Stimulated activated CD4-positive, alpha-beta T cell treated with anti-CD3 and anti-CD28 coated beads, TNF-alpha, amount 100 ng/mL, for 4 hours (primary cell): ENCODE measurements at regions not wholly inside any gene's neighbourhood (a gene's known extent, or its start where the extent isn't known, plus 50 kb on each side); places are given as distances from the start of the nearest gene placed in this dataset.

Source experiments
- DNase-seq, 3 experiments: peaks; one replicate each; pipeline ENCODE4 v3.0.0-alpha.2; 2020; ENCODE audit warnings: low read depth in 3 of 3

DNA sequence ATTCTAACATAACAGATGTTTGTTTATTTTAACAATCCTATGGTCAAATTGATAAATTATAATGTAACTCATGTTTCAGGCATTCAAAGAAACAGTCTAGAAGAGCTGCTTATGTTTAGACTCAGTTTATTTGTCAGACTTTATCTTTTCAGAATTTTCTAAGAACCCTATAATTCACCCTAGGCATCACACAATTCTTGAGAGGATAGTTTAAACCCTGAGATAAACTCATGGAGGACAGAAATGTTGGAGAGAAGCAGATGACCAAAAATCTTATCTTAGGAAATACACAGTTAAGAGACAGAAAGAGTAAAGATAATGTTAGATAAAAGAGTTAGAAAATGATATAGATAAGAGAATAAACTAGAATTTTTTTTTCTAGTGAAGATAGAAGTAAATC lies 1185.7 kb upstream of the SLC10A2 start:
- no peak for DNase-seq

DNA sequence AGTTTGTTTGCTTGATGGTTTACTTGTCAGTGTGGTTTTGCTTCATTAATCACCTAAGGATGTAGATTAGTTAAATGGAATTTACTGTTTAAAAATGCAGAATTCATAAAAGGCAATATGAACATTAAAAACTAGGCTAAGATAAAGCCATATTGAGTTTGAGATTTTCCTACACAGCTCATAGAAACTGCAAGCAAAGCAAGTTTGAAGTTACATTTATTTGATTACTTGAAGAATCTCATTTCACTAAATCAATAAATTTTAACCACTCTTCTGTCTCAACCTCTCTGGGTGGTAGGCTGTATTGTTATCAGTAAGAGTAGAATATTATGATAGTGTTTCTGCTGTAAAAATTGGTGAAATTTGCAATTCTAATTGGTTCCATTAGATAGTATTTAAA lies 1180.7 kb upstream of the SLC10A2 start:
- no peak for DNase-seq

DNA sequence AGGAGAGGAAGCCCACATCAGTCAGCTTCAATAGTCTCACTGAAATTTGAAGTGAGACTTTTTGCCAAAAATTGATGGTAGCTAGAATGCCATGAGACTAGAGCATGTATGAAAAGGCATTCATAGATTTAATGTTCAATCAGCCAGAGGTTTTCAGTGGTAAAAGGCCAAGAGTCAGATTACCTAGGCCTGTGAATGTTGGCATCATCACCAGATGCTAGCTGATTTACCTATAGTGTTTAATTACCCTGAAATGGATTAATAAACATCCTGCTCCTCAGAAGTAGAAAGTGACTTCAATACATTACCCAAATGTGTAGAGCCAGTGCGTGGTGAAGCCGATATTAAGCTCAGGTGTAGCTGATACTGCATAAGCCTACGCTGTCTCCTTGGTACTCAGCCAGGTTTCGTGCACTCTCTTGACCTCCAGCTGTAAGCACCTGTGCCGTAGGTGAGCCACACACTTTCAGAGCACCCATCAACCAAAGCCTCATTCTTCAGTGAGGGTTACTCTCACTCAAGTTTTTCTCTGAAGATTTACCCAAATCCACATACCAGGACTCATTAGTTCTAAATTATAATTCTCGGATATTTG lies 1140.3 kb upstream of the SLC10A2 start:
- no peak for DNase-seq

DNA sequence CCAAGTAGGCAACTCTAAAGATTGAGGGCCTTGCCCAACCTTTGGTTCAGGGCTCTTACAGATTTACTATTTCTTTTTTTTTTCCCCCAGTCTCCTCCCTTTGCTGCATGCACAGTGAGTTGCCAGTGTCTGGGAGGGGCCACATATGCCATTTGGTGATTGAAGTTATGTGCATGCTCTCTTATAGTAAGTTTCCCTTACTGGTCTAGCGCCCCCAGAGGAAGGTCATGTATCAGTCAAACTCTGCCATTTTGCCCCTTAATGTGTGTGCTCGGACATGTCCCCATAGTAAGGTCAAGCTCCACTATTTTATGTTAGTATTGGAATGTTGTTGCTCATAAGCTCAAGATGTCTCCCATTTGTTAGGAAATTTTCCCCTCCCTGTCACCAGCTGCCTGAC lies 1138.0 kb upstream of the SLC10A2 start:
- no peak for DNase-seq

DNA sequence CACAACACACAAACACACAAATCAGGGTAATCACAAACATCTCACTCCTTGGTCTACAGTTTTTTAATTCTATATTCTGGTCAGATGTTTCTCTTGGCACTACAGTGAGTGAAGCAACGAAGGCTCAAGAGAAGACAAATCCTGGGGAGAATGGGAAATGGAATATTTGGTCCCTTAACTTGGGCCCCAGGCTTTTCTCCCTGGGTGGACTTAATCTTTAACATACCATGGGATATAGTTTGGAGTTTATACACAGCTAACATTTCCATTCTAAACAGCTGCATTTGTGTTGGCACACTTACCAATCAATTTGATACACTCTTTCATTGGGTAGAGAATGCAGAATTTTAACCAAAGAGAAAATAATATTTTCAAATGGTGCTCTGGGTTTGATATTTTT lies 1132.6 kb upstream of the SLC10A2 start:
- DNase-seq: no peak

DNA sequence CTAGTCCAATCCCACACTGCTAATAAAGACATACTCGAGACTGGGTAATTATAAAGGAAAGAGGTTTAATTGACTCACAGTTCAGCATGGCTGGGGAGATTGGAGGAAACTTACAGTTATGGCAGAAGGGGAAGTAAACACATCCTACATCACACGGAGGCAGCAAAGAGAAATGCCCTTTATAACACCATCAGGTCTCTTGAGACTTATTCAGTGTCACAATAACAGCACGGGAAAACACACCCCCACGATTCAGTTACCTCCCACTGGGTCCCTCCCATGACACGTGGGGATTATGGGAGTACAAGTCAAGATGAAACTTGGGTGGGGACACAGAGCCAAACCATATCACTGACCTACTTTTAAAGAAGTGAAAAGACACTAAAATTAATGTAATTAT lies 1130.4 kb upstream of the SLC10A2 start:
- DNase-seq: no peak

DNA sequence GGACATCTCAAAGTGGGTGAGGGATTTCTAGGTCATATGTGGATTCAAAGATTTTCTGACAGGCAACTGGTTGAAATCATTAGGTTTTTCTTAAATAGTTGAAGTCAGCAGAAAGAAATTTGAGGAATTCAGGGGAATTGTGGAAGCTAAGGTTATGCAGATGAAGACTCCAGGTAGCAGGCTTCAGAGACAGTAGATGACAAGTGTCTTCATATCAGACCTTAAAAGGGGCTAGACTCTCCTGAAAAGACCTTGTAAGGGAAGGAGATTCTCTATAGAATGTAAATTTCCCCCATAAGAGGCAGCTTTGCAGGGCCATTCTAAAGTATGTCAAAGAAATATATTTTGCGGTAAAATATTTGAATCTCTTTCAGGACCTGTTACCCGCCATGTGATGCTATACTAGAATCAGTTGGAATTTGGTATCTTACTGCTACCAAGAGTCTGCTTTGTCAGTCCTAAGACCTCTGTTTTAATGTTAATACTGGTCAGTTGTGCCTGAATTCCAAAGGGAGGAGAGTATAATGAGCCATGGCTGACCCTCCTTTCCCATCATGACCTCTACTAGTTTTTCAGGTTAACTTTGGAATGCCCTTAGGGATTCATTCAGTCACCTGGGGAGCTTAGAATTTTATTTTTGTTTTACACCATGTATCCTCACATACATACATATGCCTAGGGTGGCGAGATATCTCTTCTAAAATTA lies 1115.5 kb upstream of the SLC10A2 start:
- no peak for DNase-seq

DNA sequence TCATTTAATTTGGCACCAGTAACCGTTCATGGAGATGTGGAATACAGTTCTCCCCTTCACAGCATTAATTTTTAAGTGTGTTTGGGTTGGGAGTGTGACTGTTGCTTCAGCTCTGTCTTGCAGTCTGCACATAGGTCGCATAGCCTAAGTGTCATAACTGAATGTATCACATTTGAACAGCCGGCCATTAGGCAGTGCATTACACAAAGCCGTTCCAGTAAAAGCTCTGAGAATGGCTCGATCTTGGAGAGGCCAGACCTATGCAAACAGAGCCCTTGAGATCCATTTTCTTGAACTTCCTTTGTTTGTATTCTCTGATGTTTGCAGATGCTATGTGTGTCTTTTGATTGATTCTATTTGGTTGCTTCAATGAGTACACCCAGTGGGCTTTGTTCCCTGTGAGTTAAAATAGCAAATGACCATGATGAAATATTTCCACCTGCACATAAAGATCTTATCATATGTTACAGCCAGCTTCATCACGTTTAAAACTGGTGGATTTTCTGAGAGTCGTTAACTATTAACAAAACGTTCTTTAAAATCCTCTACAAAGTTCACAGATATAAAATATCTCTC lies 1104.9 kb upstream of the SLC10A2 start:
- DNase-seq: no peak

DNA sequence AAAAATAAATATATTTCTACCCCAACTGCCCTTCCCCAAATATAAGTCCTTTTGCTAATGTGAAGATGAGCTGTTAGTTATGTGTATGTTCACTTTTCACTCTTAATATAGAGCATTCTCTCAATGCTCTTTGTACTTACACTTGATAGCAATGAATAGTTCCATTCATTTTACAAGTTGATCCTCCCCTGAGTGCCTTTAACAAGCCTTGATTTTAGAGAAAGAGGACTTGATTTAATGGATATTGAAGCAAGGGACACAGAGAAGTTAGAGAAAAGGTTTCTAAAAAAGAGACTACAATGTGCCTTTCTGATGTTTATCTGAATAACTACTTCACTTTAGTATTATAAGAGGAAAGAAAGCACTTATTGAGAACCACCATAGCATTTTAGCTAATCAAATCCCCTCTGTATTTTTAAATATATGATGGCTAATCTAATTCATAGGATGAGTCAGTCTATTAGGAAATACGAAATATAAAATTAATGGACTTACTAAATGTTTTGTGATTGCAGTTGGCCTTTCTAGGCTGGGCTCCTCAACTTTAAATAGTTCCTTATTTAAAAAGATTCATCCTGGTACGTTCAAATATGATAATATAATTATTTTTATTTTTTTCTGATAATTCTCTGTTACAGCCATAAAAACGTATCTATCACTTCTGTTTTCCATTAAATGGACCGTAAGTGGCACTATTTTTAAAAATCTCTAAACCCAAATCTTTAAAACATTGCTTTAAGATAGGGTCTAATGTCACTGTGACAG lies 1097.8 kb upstream of the SLC10A2 start:
- no peak for DNase-seq

DNA sequence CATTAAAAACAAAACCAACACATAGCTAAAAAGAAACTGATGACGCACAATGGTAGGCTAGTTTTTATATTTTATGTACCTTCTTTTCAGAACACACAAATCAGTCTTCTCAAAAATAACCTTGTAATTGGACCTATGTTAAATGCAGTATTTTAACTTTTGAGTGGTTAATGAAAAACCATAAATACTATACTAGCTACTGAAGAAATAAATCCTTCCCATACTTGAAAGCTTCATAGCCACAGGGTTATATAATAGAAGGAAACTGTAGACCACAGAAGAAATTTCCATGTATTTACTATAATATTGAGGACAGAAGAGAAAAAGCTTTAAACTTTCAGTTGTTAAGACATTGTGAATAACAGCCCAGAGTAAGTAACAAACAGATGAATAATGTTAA lies 1094.3 kb upstream of the SLC10A2 start:
- DNase-seq: no peak

DNA sequence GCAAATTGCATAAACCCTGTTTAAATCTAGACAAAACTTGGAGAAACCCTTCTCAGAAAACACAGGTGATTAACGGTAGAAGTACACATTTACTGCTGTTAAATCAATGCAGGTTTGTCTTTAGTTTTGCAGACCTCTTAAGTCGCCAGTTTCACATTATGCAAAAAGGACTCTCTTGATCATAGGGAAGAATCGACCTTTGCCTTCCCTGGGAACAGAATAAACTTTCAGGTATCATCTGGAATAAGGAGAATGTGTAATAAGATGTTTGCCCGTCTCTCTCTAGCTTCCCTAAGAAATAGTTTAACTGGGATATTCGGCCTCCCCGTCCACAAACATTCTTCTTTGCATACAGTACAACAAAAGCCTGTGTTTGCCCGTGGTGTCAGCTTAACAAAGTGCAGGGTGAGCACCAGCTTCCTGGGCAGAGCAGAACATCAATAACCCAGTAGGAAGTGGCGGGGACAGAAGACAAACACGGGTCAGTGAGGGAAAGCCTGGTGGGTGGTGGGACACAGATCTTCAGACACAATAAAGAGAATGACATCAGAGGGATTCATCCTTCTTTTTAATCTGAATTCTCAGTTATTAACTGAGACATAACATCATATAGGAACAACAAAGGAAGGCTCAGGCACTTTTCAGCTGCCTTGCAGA lies 1077.7 kb upstream of the SLC10A2 start:
- no peak for DNase-seq

DNA sequence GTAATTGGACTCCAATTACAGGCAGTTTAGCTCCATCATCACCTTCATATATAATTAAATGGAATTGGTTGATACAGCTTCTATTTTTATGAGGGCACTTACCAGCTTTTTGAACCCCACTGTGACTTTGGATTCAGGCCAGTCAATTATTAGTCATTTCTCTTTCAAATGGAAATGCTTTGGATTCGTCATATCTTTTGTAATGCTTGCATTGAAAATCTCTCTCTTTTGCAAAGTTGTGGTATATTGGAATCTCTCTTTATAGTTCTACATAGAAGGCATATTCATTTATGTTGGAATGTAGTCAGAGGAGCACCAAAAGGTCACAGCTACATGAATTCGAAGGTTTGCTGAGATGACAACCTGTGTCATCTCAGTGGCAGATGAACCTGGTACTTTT lies 1074.3 kb upstream of the SLC10A2 start:
- no peak for DNase-seq

DNA sequence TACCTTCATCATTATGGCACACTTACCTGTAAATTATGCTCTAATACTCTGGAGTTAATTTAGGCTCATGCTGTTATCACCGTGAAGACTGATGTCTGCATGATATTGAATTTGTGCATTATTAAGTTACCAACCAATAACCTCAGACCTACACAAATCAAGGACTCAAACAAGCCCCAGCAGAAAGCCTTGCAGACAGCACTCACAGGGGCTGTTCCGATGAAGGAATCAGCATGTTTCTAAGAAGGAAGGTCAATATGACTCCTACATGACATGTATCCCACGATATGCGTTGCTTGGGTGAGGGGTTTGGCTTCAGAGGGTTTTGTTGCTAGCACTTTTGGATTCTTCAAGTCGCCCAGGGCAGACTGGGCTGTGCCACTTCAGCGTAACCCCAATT lies 1071.2 kb upstream of the SLC10A2 start:
- no peak for DNase-seq

DNA sequence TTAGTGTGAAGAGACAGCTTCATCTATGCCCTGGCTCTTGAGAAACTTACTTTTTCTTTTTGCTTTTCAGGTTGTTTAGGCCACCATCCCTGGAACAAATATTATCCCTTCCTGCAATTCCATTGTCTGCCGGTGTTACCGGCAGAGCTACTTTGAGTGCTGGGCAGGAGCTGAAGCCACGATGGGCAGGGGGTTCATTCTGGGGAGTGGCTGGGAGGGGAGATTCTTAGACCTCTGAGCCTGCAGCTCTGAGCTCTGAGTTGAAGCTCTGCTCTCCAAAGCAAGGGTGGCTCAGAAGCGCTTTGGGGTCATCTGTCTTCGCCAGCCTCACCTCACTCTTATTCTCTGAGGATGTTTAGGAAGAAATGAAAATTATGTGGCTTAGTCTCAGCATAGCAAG lies 1066.6 kb upstream of the SLC10A2 start:
- no peak for DNase-seq

DNA sequence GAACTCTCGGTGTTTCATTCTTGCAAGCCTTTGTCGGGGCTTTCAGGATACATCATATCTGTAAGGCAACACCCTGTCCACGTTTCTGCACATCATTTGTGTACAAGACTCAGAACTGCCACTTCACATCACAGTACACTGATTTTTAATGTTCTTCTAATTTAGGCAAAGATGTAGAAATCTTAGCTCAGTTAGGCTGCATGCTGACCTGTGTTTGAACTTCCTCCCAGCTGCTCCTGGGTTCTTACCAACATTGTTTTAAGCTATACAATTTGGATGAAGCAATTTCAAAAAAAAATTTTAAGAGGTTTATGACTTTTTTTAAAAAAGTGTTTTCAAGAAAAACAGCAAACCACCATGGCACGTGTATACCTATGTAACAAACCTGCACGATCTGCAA lies 1047.9 kb upstream of the SLC10A2 start:
- DNase-seq: no peak

DNA sequence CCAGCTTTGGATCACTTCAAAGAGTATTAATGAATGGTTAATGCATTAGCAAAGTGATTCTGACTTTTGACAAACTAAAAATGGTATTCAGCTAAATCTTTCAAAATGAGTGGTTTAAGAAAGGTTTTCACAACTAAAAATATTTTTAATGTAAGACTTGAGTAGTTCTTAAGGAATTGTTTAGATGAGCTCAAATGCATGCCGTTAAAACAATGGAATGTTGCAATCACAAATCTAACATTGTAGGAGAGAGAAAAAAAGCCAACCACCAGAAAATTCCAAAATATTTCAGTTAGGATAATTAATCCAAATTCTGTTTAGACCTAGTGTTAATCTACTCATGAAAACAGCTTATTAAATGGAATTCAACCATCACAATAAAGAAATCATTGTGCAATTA lies 1044.8 kb upstream of the SLC10A2 start:
- DNase-seq: no peak

DNA sequence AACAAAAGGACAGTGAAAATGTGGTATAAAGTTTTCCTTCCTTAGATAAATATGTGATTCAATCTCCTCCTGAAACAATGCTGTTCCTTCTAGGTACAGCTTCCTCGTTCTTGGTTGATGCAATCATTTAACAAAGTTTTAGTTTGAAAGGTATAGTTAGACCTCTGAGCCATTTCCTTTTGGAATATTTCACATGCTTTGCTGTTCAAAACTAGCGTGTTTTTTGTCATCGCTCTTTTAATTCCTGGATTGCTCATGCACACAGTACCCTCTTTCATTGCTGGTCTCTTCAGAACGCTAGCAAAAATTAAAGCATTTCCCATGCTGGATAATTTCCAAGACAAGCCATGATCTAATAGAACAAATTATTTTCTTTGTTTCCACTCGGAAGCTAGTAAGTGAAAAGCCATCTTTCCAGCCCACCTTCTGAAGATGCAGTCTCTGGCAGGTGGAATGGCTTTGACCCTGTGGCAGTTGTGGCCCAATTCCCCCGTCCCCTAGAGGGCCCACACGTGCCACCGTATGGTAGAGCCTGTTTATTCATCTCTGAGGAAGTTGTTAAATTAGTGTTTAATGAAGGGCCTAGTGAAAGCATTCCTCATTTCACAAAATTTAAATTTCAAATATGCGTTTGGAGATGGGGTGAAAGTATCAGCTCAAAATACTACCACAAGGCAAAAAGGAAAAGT lies 1040.6 kb upstream of the SLC10A2 start:
- DNase-seq: no peak

DNA sequence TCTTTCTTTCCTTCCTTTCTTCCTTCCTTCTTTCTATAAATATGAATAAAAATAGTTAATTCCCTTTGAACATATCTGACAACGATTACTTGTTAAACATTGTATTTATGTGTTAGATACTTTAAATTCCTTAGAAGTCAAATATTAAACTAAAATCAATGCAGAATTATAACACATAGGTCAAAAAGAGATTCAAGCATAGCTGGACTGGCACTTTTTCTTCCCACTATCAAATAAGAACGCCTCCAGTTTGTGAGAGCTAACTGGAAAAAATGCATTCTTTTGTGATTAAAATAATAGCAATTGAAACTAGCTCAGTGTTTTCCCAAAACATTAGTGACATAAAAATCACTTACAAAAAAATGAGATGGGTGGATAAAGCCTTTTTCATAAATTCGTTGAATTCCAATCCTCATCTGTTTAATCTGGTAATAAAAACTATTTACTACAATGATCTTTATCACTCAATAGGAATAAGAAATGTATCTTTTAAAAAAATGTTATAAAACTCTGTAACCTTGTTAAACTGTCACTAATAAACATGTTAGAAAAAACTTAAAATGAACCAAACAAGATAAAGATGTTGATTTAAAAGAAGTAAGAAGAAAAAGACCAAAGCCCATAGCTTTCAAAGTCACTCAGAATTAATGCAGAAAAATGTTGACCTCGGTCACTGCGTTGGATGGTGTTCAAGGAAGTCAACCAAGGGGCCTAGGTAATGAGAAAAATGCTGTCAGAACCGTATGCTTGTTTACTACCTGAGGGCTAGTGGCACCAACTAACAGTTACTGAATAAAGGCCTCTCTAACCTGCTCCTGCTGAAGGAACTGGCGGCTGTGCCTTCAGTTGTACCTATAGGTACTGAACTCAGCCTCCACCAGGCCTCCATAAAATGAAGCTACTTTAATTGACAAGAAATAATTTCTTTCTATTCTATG lies 1039.5 kb upstream of the SLC10A2 start:
- DNase-seq: no peak

DNA sequence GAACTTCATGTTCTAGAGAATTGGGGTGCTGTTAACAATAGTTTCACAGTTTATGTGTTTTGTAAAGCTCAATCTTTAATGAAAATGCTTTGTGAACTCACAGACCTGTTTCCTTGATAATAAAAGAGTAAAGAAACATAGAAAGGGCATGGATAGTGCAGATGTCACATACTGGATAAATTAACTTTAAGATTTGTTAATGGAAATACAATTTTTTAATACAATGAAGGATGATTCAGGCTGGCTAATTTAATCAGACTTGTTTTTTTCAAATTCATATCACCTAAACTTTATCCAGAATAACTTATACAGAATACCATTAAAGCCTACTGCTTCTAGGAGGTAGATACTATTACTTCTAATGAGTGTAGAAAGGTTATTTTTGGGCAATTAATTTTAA lies 1033.5 kb upstream of the SLC10A2 start:
- DNase-seq: no peak

DNA sequence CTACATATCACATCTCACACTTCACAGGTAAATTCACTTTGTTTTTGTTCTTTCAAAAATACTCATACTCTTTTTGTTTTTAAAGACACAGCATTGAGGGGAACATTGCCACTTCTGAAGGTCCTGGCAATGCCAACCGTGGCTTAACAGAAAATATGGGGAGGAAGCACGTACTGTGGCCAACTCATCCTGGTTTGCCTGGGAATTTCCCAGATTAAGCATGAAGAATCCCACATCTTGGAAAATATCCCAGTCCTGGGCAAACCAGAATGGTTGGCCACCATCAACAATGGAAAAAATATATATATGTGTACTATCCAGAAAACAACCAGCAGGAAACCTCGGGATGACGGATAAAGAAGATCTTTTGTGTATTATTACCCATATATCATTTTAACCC lies 1032.2 kb upstream of the SLC10A2 start:
- no peak for DNase-seq

DNA sequence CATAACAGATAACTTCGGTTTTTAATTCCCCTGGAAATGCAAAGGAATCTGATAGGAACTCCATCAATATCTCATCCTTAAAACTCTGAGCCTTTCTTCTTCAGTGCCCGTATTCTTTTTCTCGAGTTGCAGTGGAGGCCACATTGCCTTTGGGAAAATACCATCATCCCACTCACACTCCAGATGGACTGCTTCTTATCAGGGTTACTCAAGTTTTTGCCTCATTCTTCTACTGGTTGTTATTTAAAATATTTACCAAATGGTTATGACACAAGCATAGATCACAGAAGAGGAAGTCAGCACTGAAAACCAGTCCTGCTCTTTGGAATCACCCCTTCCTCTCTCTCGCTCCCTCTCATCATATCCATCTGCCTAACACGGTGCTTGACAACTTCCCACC lies 1020.5 kb upstream of the SLC10A2 start:
- DNase-seq: no peak
